ENCODE measurements at regions not wholly inside any gene's neighbourhood (a gene's known extent, or its start where the extent isn't known, plus 50 kb on each side); places are given as distances from the start of the nearest gene placed in this dataset.

DNA sequence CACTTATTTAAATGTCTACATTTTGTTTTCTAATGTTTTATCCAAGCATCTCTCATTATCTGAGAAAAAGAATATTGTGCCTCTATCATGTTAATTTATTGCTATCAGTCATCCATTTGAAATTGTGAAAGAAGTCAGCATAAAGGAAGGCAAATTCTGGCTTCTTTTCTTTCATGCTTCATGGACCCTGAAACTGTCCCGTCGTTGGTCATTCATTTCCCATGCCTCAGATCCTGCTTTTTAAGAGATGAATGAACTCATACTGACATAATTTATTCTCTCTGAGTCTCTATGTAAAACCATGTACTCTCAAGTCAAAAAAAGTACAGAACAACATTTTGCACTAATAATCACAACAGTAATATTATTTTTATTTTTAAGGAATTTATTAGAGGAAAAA lies 2512.0 kb downstream of the PCDH9 start:
- no peaks in the 10 kb centered on the region for H3K4me1 Mint-ChIP-seq (ENCODE audit: low read depth)
- intact Hi-C loops (cut with DNase I, micrococcal nuclease), result no loop called here
- Histone ChIP-seq H3K4me1 (ENCODE audit: insufficient read depth, low read length) (no peaks in the 10 kb centered on the region), H3K9me3 (ENCODE audit: control insufficient read depth in 1 of 2, insufficient read depth in 1 of 2, low read length in 2 of 2) (peaks cover 0 to 5% of the 10 kb centered on the region in 2 experiments), H3K4me3 (ENCODE audit: low read length) (no peak overlapping the region), H3K27me3 (ENCODE audit: control insufficient read depth in 1 of 2, insufficient read depth in 2 of 2, low read length in 2 of 2) (no peaks in the 10 kb centered on the region), H3K27ac (ENCODE audit: low read depth in 1 of 2, low read length in 2 of 2) (no peak overlapping the region), H3K36me3 (ENCODE audit: insufficient read depth, low read length) (no peaks in the 10 kb centered on the region)
- no peak for ATAC-seq (ENCODE audit: poor library complexity)
- no peaks in the 10 kb centered on the region for H3K36me3 Mint-ChIP-seq (ENCODE audit: low read depth)
- no peaks in the 10 kb centered on the region for H3K27me3 Mint-ChIP-seq
- no peak overlapping the region for H3K4me3 Mint-ChIP-seq
- TF ChIP-seq, protein P1, sequence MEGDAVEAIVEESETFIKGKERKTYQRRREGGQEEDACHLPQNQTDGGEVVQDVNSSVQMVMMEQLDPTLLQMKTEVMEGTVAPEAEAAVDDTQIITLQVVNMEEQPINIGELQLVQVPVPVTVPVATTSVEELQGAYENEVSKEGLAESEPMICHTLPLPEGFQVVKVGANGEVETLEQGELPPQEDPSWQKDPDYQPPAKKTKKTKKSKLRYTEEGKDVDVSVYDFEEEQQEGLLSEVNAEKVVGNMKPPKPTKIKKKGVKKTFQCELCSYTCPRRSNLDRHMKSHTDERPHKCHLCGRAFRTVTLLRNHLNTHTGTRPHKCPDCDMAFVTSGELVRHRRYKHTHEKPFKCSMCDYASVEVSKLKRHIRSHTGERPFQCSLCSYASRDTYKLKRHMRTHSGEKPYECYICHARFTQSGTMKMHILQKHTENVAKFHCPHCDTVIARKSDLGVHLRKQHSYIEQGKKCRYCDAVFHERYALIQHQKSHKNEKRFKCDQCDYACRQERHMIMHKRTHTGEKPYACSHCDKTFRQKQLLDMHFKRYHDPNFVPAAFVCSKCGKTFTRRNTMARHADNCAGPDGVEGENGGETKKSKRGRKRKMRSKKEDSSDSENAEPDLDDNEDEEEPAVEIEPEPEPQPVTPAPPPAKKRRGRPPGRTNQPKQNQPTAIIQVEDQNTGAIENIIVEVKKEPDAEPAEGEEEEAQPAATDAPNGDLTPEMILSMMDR (IDR thresholded peaks at IDR 0.05), result no peak
- no peak for DNase-seq
- H3K9me3 Mint-ChIP-seq, result peaks cover 4% of the 10 kb centered on the region
- ChIA-PET POLR2A (no interaction called here), CTCF (no interaction called here)
- H3K27ac Mint-ChIP-seq, result no peak overlapping the region

DNA sequence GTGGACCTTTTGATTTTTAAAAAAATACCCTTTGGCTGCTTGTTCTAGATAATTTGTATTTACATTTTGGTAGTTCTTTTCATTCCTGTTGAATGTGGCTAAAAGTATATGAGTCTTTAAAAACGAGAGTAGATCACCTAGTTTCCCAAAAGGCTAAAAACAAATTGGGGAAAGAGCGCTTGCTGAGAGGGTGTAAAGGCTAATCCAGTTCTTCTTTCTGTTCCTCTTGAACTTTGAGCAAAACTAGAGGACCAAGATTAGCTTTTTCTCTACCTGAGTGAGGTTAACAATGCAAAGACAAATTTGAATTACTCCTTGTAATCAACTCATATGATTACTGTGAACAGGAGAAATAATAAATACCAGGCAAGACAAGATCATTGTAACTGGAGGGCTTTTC lies 2513.2 kb downstream of the PCDH9 start:
- Mint-ChIP-seq H3K27ac (no peak overlapping the region), H3K36me3 (ENCODE audit: low read depth) (no peaks in the 10 kb centered on the region), H3K9me3 (peaks cover 4% of the 10 kb centered on the region), H3K4me1 (ENCODE audit: low read depth) (no peaks in the 10 kb centered on the region), H3K4me3 (no peak overlapping the region), H3K27me3 (no peaks in the 10 kb centered on the region)
- TF ChIP-seq, protein P1 (IDR thresholded peaks at IDR 0.05), result no peak
- intact Hi-C loops (cut with DNase I, micrococcal nuclease), result no loop called here
- H3K27me3 ChIP-seq (ENCODE audit: control insufficient read depth in 1 of 2, insufficient read depth in 2 of 2, low read length in 2 of 2), result no peaks in the 10 kb centered on the region
- no peak overlapping the region for H3K27ac ChIP-seq (ENCODE audit: low read depth in 1 of 2, low read length in 2 of 2)
- DNase-seq (no peak), ATAC-seq (ENCODE audit: poor library complexity) (no peak)
- H3K9me3 ChIP-seq (ENCODE audit: control insufficient read depth in 1 of 2, insufficient read depth in 1 of 2, low read length in 2 of 2), result peaks cover 0 to 5% of the 10 kb centered on the region in 2 experiments
- no peak overlapping the region for H3K4me3 ChIP-seq (ENCODE audit: low read length)
- no peaks in the 10 kb centered on the region for H3K36me3 ChIP-seq (ENCODE audit: insufficient read depth, low read length)
- no peaks in the 10 kb centered on the region for H3K4me1 ChIP-seq (ENCODE audit: insufficient read depth, low read length)
- CTCF ChIA-PET, result no interaction called here
- POLR2A ChIA-PET, result no interaction called here

- H3K27ac Mint-ChIP-seq, result no peak overlapping the region
- ChIA-PET POLR2A (no interaction called here), CTCF (no interaction called here)
- H3K27ac ChIP-seq (ENCODE audit: low read depth in 1 of 2, low read length in 2 of 2), result no peak overlapping the region
- H3K27me3 ChIP-seq (ENCODE audit: control insufficient read depth in 1 of 2, insufficient read depth in 2 of 2, low read length in 2 of 2), result no peaks in the 10 kb centered on the region
- H3K9me3 Mint-ChIP-seq, result peaks cover 6% of the 10 kb centered on the region
- TF ChIP-seq, protein P1 (IDR thresholded peaks at IDR 0.05), result no peak
- H3K27me3 Mint-ChIP-seq, result no peaks in the 10 kb centered on the region
- H3K4me3 Mint-ChIP-seq, result no peak overlapping the region
- H3K36me3 ChIP-seq (ENCODE audit: insufficient read depth, low read length), result no peaks in the 10 kb centered on the region
- intact Hi-C loops (cut with DNase I, micrococcal nuclease), result no loop called here
- no peaks in the 10 kb centered on the region for H3K36me3 Mint-ChIP-seq (ENCODE audit: low read depth)
- H3K9me3 ChIP-seq (ENCODE audit: control insufficient read depth in 1 of 2, insufficient read depth in 1 of 2, low read length in 2 of 2), result peaks cover 3 to 12% of the 10 kb centered on the region in 2 experiments
- no peaks in the 10 kb centered on the region for H3K4me1 ChIP-seq (ENCODE audit: insufficient read depth, low read length)
- no peak for ATAC-seq (ENCODE audit: poor library complexity)
- H3K4me3 ChIP-seq (ENCODE audit: low read length), result no peak overlapping the region
- DNase-seq, result no peak
- H3K4me1 Mint-ChIP-seq (ENCODE audit: low read depth), result no peaks in the 10 kb centered on the region
Observed at GRCh38 chr13:64709079-64709478, 2521.1 kb downstream of the PCDH9 start.
